Liver (tissue), 3 donors: ENCODE measurements at regions not wholly inside any gene's neighbourhood (a gene's known extent, or its start where the extent isn't known, plus 50 kb on each side); places are given as distances from the start of the nearest gene placed in this dataset.

Source experiments
- EGR1 ChIP-seq, 2 donors: IDR thresholded peaks; 2 replicates each; pipeline ENCODE4 v1.6.1; 2016 to 2018; ENCODE audit warnings: antibody characterized with exemption in 2 of 2, low read depth in 2 of 2
- RAD21 ChIP-seq, 2 donors: IDR thresholded peaks; 2 replicates each; pipeline ENCODE4 v1.6.1; 2016; ENCODE audit warnings: antibody characterized with exemption in 2 of 2, mild to moderate bottlenecking in 2 of 2
- REST ChIP-seq: IDR thresholded peaks from 2 replicates; pipeline ENCODE4 v1.6.1; 2016; ENCODE audit warnings: antibody characterized with exemption, mild to moderate bottlenecking
- SP1 ChIP-seq: IDR thresholded peaks from 2 replicates; pipeline ENCODE4 v1.6.1; 2018; ENCODE audit warnings: antibody characterized with exemption, mild to moderate bottlenecking
- YY1 ChIP-seq: IDR thresholded peaks from 2 replicates; pipeline ENCODE4 v1.6.1; 2016; ENCODE audit warnings: antibody characterized with exemption, mild to moderate bottlenecking
- TF ChIP-seq, protein P1 (sequence below): fragments of 150-350 bp; IDR thresholded peaks from 2 replicates; pipeline ENCODE4 v1.5.1; 2017; ENCODE audit warnings: improper control_type of control experiment, low read depth, low read length; ENCODE audit not compliant: missing input control
- TF ChIP-seq, protein P2 (sequence below): IDR thresholded peaks from 2 replicates; pipeline ENCODE4 v1.6.1; 2016; ENCODE audit warnings: antibody characterized with exemption
- donor health status: healthy.
- donor health status: healthy.

- TF ChIP-seq, protein P1, sequence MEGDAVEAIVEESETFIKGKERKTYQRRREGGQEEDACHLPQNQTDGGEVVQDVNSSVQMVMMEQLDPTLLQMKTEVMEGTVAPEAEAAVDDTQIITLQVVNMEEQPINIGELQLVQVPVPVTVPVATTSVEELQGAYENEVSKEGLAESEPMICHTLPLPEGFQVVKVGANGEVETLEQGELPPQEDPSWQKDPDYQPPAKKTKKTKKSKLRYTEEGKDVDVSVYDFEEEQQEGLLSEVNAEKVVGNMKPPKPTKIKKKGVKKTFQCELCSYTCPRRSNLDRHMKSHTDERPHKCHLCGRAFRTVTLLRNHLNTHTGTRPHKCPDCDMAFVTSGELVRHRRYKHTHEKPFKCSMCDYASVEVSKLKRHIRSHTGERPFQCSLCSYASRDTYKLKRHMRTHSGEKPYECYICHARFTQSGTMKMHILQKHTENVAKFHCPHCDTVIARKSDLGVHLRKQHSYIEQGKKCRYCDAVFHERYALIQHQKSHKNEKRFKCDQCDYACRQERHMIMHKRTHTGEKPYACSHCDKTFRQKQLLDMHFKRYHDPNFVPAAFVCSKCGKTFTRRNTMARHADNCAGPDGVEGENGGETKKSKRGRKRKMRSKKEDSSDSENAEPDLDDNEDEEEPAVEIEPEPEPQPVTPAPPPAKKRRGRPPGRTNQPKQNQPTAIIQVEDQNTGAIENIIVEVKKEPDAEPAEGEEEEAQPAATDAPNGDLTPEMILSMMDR = no peak
- TF ChIP-seq YY1 = no peak
- TF ChIP-seq EGR1 (IDR thresholded peaks at IDR 0.05; ENCODE audit: low read depth in 2 of 2) = no peak
- no peak for TF ChIP-seq SP1
- TF ChIP-seq RAD21 (IDR thresholded peaks at IDR 0.05) = no peak
- no peak for TF ChIP-seq REST
- TF ChIP-seq, protein P2, sequence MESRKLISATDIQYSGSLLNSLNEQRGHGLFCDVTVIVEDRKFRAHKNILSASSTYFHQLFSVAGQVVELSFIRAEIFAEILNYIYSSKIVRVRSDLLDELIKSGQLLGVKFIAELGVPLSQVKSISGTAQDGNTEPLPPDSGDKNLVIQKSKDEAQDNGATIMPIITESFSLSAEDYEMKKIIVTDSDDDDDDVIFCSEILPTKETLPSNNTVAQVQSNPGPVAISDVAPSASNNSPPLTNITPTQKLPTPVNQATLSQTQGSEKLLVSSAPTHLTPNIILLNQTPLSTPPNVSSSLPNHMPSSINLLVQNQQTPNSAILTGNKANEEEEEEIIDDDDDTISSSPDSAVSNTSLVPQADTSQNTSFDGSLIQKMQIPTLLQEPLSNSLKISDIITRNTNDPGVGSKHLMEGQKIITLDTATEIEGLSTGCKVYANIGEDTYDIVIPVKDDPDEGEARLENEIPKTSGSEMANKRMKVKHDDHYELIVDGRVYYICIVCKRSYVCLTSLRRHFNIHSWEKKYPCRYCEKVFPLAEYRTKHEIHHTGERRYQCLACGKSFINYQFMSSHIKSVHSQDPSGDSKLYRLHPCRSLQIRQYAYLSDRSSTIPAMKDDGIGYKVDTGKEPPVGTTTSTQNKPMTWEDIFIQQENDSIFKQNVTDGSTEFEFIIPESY = no peak
These were observed 62.9 kb upstream of the B3GAT1 start for GRCh38 chr11:134474942-134475341.
